CD14-positive monocyte (primary cell): ENCODE measurements at regions not wholly inside any gene's neighbourhood (a gene's known extent, or its start where the extent isn't known, plus 50 kb on each side); places are given as distances from the start of the nearest gene placed in this dataset.

ENCODE experiments used
- DNase-seq, 3 donors: peaks; one replicate each; pipeline ENCODE4 v3.0.0-alpha.2; 2011 to 2022
- H2AFZ ChIP-seq: 2 replicates; pipeline ENCODE4 v1.6.0; 2012; ENCODE audit warnings: mild to moderate bottlenecking, low read depth, low read length, inconsistent platforms; ENCODE audit not compliant: insufficient read depth, poor library complexity, severe bottlenecking
- H3K27ac ChIP-seq, 2 donors: 1 replicate in 1 of 2; 2 replicates in 1 of 2; pipeline ENCODE4 v1.5.1; 2012 to 2013; ENCODE audit warnings: low read length in 2 of 2, control low read depth in 1 of 2, inconsistent platforms in 1 of 2, low read depth in 1 of 2, mild to moderate bottlenecking in 1 of 2
- H3K27me3 ChIP-seq, 2 donors: one replicate each; pipeline versions ENCODE4 v1.6.0 to v1.6.1; 2011 to 2013; ENCODE audit warnings: low read length in 2 of 2; ENCODE audit not compliant: control insufficient read depth in 2 of 2, insufficient read depth in 2 of 2
- H3K36me3 ChIP-seq, 2 donors: replicated peaks in 1 of 2; 1 replicate in 1 of 2; 2 replicates in 1 of 2; pipeline versions ENCODE4 v1.5.1 to v1.6.1; 2012 to 2013; ENCODE audit warnings: low read length in 2 of 2, control low read depth in 1 of 2, inconsistent platforms in 1 of 2, mild to moderate bottlenecking in 1 of 2; ENCODE audit not compliant: insufficient read depth in 2 of 2, control insufficient read depth in 1 of 2
- H3K4me1 ChIP-seq, 2 donors: 1 replicate in 1 of 2; 2 replicates in 1 of 2; pipeline versions ENCODE4 v1.5.1 to v1.6.1; 2012 to 2013; ENCODE audit warnings: low read length in 2 of 2, control low read depth in 1 of 2, inconsistent platforms in 1 of 2, mild to moderate bottlenecking in 1 of 2, moderate library complexity in 1 of 2; ENCODE audit not compliant: insufficient read depth in 2 of 2, control insufficient read depth in 1 of 2
- H3K4me2 ChIP-seq: replicated peaks from 2 replicates; pipeline ENCODE3; 2012; ENCODE audit warnings: low read length, moderate library complexity, mild to moderate bottlenecking; ENCODE audit not compliant: poor library complexity, severe bottlenecking; ENCODE audit errors: extremely low read depth
- H3K4me3 ChIP-seq, 3 experiments: fragments of 200-600 bp in 1 of 3; sonication (generic) in 1 of 3; replicated peaks in 1 of 3; 1 replicate in 2 of 3; 2 replicates in 1 of 3; pipeline ENCODE4 v1.5.1; 2011 to 2013; ENCODE audit warnings: low read length in 3 of 3, mild to moderate bottlenecking in 3 of 3, control low read depth in 2 of 3, low read depth in 2 of 3, inconsistent platforms in 1 of 3, moderate library complexity in 1 of 3
- H3K79me2 ChIP-seq: 2 replicates; pipeline ENCODE4 v1.6.0; 2012; ENCODE audit warnings: mild to moderate bottlenecking, control low read depth, inconsistent platforms, low read length, moderate library complexity; ENCODE audit not compliant: insufficient read depth
- H3K9ac ChIP-seq: 2 replicates; pipeline ENCODE4 v1.6.0; 2017; ENCODE audit warnings: low read length, mild to moderate bottlenecking; ENCODE audit not compliant: insufficient read depth, poor library complexity, severe bottlenecking
- H3K9me3 ChIP-seq, 2 donors: replicated peaks in 1 of 2; 1 replicate in 1 of 2; 2 replicates in 1 of 2; pipeline versions ENCODE4 v1.5.1 to v1.6.1; 2012 to 2013; ENCODE audit warnings: low read length in 2 of 2, control low read depth in 1 of 2; ENCODE audit not compliant: control insufficient read depth in 1 of 2, insufficient read depth in 1 of 2
- H4K20me1 ChIP-seq: 2 replicates; pipeline ENCODE4 v1.6.0; 2012; ENCODE audit warnings: mild to moderate bottlenecking, low read length, control low read depth, moderate library complexity; ENCODE audit not compliant: insufficient read depth
- H3K27ac Mint-ChIP-seq, 7 donors: one replicate each; pipeline ENCODE4 v1.8.0; 2020; ENCODE audit warnings: mild to moderate bottlenecking in 7 of 7, mixed read lengths in 7 of 7, moderate library complexity in 6 of 7, inconsistent platforms in 2 of 7
- H3K27me3 Mint-ChIP-seq, 3 donors: one replicate each; pipeline ENCODE4 v1.8.0; 2021 to 2022; ENCODE audit warnings: low read depth in 3 of 3, mild to moderate bottlenecking in 3 of 3, mixed read lengths in 3 of 3, moderate library complexity in 3 of 3, inconsistent platforms in 1 of 3
- H3K36me3 Mint-ChIP-seq, 2 donors: one replicate each; pipeline ENCODE4 v1.8.0; 2020; ENCODE audit warnings: mixed read lengths in 2 of 2, inconsistent platforms in 1 of 2, mild to moderate bottlenecking in 1 of 2
- H3K4me1 Mint-ChIP-seq: one replicate; pipeline ENCODE4 v1.8.0; 2020; ENCODE audit warnings: mild to moderate bottlenecking, mixed read lengths
- H3K4me3 Mint-ChIP-seq, 2 donors: one replicate each; pipeline ENCODE4 v1.8.0; 2020; ENCODE audit warnings: mild to moderate bottlenecking in 2 of 2, mixed read lengths in 2 of 2, moderate library complexity in 1 of 2
- H3K9me3 Mint-ChIP-seq, 7 donors: one replicate each; pipeline ENCODE4 v1.8.0; 2020 to 2022; ENCODE audit warnings: mixed read lengths in 7 of 7, mild to moderate bottlenecking in 6 of 7, moderate library complexity in 6 of 7, inconsistent platforms in 2 of 7
- WGBS: methylation state at CpG from one replicate; pipeline ENCODE4 v1.1.5; 2013; ENCODE audit warnings: missing lambda C conversion rate; ENCODE audit not compliant: insufficient coverage; 5-methylcytosine and 5-hydroxymethylcytosine counted together
- intact Hi-C, 2 donors: fragments of 100-400 bp; cut with micrococcal nuclease; formaldehyde crosslinking; loops; one replicate each; pipeline versions ENCODE4 v1.15.0 to v1.15.1; 2023
- TF ChIP-seq, protein P1 (sequence below): fragments of 200-600 bp; IDR thresholded peaks from one replicate; pipeline ENCODE4 v1.8.0; 2022; ENCODE audit warnings: antibody characterized with exemption, mild to moderate bottlenecking

DNA sequence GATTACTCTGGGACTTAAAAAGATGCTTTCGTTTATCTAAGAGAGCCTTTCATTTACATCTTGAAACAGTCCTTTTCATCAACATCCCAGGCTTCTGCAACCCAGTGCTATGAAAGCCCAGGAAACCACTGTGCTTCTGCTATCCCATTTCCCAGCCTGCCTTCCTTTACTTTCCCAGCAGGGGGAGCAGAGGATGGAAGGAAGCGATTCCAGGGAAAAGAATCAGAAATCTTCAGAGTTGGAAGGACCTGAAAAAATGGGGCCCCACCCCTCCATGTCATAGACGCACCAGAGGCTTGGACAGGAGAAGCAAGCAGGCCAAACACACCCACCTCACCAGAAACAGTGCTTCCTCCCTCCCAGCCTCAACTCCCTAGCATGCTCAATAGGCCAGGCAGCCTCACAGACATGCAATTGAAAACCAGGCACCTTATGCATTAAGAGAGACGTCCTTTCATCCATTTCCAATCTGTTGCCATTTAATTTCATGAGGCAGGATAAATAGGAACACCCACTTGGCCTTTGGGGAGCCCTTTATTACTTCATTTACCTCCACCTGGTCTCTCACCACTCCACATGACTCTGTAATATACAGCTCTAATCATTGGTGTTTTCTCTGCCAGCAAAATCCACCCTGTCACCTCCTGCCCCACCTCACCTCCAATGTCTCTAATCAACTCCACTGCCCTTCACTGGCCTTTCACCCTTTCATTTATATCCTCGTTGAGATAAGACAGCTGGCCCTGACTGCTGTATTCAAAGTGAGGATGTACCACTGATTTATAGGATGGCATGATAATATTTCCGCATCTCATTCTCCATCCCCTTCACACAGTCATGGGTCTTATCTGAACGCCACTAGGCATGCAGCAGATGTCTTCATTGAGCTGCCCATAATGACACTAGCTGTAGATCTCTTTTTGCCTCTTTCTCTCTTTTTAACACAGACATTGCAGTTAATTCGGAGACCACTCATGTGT lies 583.9 kb downstream of the NTRK3 start:
- no peaks in the 10 kb centered on the region for H4K20me1 ChIP-seq
- Mint-ChIP-seq H3K27ac (no peak overlapping the region), H3K27me3 (peaks cover 0 to 4% (median 3%) of the 10 kb centered on the region in 3 donors), H3K4me1 (no peaks in the 10 kb centered on the region), H3K9me3 (peaks cover 6 to 23% (median 14%) of the 10 kb centered on the region in 7 donors), H3K36me3 (no peaks in the 10 kb centered on the region), H3K4me3 (no peak overlapping the region)
- H3K9me3 ChIP-seq, result peaks cover 5 to 15% of the 10 kb centered on the region in 2 donors
- 68% methylated on average over 3 of the region's 8 CpGs for WGBS
- no peaks in the 10 kb centered on the region for H3K79me2 ChIP-seq
- no peaks in the 10 kb centered on the region for H3K27me3 ChIP-seq
- H3K9ac ChIP-seq, result no peak overlapping the region
- intact Hi-C loops, result no loop called here
- no peak for DNase-seq
- no peaks in the 10 kb centered on the region for H3K4me1 ChIP-seq
- TF ChIP-seq, protein P1, sequence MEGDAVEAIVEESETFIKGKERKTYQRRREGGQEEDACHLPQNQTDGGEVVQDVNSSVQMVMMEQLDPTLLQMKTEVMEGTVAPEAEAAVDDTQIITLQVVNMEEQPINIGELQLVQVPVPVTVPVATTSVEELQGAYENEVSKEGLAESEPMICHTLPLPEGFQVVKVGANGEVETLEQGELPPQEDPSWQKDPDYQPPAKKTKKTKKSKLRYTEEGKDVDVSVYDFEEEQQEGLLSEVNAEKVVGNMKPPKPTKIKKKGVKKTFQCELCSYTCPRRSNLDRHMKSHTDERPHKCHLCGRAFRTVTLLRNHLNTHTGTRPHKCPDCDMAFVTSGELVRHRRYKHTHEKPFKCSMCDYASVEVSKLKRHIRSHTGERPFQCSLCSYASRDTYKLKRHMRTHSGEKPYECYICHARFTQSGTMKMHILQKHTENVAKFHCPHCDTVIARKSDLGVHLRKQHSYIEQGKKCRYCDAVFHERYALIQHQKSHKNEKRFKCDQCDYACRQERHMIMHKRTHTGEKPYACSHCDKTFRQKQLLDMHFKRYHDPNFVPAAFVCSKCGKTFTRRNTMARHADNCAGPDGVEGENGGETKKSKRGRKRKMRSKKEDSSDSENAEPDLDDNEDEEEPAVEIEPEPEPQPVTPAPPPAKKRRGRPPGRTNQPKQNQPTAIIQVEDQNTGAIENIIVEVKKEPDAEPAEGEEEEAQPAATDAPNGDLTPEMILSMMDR, result no peak
- H2AFZ ChIP-seq, result no peak overlapping the region
- H3K27ac ChIP-seq, result no peak overlapping the region
- no peaks in the 10 kb centered on the region for H3K36me3 ChIP-seq
- no peak overlapping the region for H3K4me3 ChIP-seq
- H3K4me2 ChIP-seq, result no peak overlapping the region

DNA sequence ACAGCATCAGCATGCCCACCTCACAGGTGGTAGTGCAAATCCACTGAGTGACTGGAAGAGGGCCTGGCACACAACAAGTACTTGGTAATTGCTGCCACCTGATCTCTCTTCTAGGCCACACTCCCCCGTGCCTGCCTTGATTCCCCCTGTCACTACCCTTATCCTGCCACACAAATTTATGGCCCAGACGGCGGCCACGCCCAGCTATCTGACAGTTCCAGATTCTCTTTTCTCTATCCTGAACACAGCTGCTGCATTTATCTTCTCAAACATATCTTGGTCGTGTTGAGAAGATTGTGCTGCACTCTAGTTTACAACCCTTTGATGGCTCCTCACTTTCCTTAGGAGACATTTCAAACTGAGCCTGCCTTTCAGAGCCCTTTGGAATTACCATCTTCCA lies 585.2 kb downstream of the NTRK3 start:
- TF ChIP-seq, protein P1, result no peak
- Histone ChIP-seq H3K9me3 (peaks cover 9 to 10% of the 10 kb centered on the region in 2 donors), H3K27me3 (no peaks in the 10 kb centered on the region), H2AFZ (no peak overlapping the region), H3K27ac (no peak overlapping the region), H4K20me1 (no peaks in the 10 kb centered on the region), H3K79me2 (no peaks in the 10 kb centered on the region), H3K9ac (no peak overlapping the region), H3K4me2 (no peak overlapping the region), H3K36me3 (no peaks in the 10 kb centered on the region), H3K4me3 (no peak overlapping the region), H3K4me1 (no peaks in the 10 kb centered on the region)
- WGBS, result 60% methylated on average over 5 of the region's 5 CpGs
- Mint-ChIP-seq H3K36me3 (no peaks in the 10 kb centered on the region), H3K27me3 (peaks cover 0 to 4% (median 3%) of the 10 kb centered on the region in 3 donors), H3K27ac (no peak overlapping the region), H3K4me1 (no peaks in the 10 kb centered on the region), H3K4me3 (no peak overlapping the region), H3K9me3 (peaks cover 3 to 22% (median 7%) of the 10 kb centered on the region in 7 donors)
- no peak for DNase-seq
- intact Hi-C loops, result no loop called here
